Head of caudate nucleus (tissue), 42 donors: ENCODE measurements at regions not wholly inside any gene's neighbourhood (a gene's known extent, or its start where the extent isn't known, plus 50 kb on each side); places are given as distances from the start of the nearest gene placed in this dataset.

Experiments
- DNase-seq, 42 donors: peaks; one replicate each; pipeline versions ENCODE4 v3.0.0 to v3.0.0-alpha.2; 2020 to 2021; ENCODE audit warnings: mixed read lengths in 7 of 42
- intact Hi-C: fragments of 100-400 bp; cut with DNase I; formaldehyde crosslinking; loops from one replicate; pipeline ENCODE4 v1.15.0; 2022

DNA sequence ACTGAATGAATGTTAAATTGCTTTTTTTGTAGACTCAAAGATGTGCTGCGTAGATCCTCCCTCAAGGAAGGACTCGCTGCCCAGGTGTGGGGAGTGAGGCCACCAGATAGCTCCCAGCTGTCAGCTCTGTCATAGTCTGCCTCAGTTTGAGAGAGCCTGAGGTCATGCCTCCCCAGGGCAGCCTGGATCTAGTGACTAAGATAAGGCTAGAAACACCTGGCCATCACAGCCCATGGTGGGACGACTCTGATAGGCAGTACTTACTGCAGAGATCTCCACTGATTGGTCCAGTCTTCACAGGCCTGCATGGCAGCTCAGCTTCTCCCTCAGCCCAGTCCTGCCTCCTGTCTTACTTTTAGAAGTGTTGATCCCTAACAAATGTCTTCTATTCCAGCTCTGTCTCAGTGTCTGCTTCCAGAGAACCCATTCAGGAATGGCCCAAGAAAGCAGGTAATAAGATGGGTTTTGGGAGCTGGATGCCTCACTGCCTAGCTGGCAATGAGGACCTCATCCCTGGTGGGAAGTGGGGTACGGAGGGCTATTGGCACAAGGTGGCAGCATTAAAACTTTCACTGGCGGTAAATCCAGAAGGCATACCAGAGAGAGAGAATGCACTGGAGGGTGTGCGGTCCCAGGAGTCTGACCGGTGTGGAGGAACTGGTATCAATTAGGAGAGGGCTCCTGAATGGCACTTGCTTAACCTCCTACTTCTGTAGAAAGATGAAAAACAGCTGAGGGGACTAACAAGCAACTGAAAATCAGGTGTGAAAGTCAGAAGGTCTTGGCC is 55.3 kb upstream of the GPR37L1 start:
- intact Hi-C loops = no loop called here

DNA sequence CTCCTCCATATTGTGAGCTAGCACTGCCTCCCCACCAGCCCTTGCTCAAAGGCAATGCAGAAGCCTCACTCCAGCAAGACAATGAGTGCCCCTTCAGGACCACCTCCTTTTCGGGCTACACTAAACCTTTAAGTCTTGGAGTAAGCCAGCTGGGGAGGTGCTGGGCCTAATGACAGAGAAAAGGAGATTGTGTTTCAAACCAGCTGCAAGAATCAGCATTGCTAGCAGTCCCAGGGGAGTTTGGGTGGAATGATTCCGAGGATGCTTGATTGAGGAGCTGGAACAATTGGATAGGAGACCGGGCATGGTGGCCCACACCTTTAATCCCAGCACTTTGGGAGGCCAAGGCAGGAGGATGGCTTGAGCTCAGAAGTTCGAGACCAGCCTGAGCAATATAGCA is 54.1 kb upstream of the GPR37L1 start:
- no peak for DNase-seq
- intact Hi-C loops = no loop called here

More for the DNA sequence above, 55.3 kb upstream of the GPR37L1 start:
- peak in 1 of 42 donors; percentile 52 for DNase-seq

DNA sequence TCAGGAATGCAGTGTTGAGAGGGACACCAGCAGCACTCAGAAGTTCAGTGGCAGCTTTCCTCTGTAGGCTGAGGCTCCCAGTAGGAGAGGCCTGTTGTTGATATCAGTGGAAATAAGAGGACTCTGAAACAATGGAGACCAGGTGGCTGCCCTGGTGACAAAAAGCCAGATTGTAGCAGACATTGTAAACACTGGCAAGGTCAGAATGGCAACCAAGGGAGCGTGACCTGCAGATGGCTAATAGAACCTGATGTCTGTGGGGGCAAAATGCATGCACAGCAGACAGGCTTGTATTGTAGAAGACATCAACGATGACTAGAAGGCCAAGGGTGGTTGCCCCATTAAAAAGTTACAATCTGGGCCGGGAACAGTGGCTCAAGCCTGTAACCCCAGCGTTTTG is 53.1 kb upstream of the GPR37L1 start:
- intact Hi-C loops = no loop called here
- no peak for DNase-seq

DNA sequence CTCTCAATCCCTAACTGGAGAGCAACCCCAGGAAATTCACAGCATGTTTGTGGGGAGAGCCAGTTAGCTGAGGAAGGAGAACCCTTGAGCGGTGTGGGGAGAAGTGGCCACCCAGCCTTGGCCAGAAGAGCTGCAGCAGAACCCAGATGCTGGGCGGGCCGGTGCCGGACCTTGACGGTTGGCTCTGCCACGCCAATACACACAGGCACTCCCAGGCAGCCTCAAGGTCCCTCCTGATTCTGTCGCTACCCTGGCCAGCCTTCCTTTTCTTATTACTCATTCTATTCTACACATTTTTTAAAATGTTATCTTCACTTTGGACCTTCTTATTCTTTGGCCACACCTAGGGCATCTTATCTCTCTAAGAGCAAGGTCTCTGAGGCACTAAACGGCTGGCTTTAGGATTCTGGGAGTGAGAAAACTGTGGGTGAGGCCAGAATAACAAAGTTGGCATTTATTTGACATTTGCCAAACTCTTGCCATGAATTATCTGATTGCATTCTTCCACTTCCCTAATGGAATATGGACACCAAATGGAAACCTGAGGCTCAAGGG is 50.4 kb upstream of the GPR37L1 start:
- DNase-seq = no peak
- intact Hi-C loops = no loop called here
